Vagina (tissue), 2 donors: ENCODE measurements at regions not wholly inside any gene's neighbourhood (a gene's known extent, or its start where the extent isn't known, plus 50 kb on each side); places are given as distances from the start of the nearest gene placed in this dataset.
"Not testable (repeated sequence)": the region's sequence is repeated elsewhere in the genome, so short reads cannot be mapped to it uniquely, and the experiment has no call there.

Source experiments
- DNase-seq, 2 donors: peaks; one replicate each; pipeline ENCODE4 v3.0.0-alpha.2; 2017; ENCODE audit errors: extremely low spot score in 2 of 2
- H3K27ac ChIP-seq: fragments of 200-600 bp; sonication (generic); one replicate; pipeline ENCODE4 v1.5.1; 2019
- H3K27me3 ChIP-seq: fragments of 200-600 bp; sonication (generic); one replicate; pipeline ENCODE4 v1.5.1; 2019
- H3K36me3 ChIP-seq, 2 donors: fragments of 200-600 bp; sonication (generic); one replicate each; pipeline ENCODE4 v1.5.1; 2017 to 2019
- H3K4me1 ChIP-seq: fragments of 200-600 bp; sonication (generic); one replicate; pipeline ENCODE4 v1.5.1; 2019
- H3K4me3 ChIP-seq, 2 donors: fragments of 200-600 bp; sonication (generic); 1 replicate in 1 of 2; 2 replicates in 1 of 2; pipeline ENCODE4 v1.5.1; 2016 to 2019
- H3K9me3 ChIP-seq: fragments of 200-600 bp; sonication (generic); one replicate; pipeline ENCODE4 v1.5.1; 2019
- POLR2A ChIP-seq, 2 donors: fragments of 450-650 bp; IDR thresholded peaks; one replicate each; pipeline ENCODE4 v1.6.1; 2017; ENCODE audit warnings: antibody characterized with exemption in 2 of 2, mild to moderate bottlenecking in 2 of 2, moderate library complexity in 2 of 2
- POLR2AphosphoS5 ChIP-seq, 2 donors: sonication (generic); formaldehyde crosslinking; IDR thresholded peaks; one replicate each; pipeline ENCODE4 v1.9.0; 2017; ENCODE audit warnings: antibody characterized with exemption in 2 of 2, mild to moderate bottlenecking in 2 of 2, low read depth in 1 of 2; ENCODE audit not compliant: insufficient read depth in 1 of 2
- intact Hi-C: fragments of 100-400 bp; cut with DNase I; formaldehyde crosslinking; loops from one replicate; pipeline ENCODE4 v1.15.1; 2023
- TF ChIP-seq, protein P1 (sequence below), 3 experiments: fragments of 450-650 bp in 2 of 3; fragments of 200-600 bp in 1 of 3; sonication (generic) in 1 of 3; IDR thresholded peaks; one replicate each; pipeline ENCODE4 v1.5.1; 2017 to 2019; ENCODE audit warnings: antibody characterized with exemption in 3 of 3, mild to moderate bottlenecking in 2 of 3, moderate library complexity in 2 of 3

DNA sequence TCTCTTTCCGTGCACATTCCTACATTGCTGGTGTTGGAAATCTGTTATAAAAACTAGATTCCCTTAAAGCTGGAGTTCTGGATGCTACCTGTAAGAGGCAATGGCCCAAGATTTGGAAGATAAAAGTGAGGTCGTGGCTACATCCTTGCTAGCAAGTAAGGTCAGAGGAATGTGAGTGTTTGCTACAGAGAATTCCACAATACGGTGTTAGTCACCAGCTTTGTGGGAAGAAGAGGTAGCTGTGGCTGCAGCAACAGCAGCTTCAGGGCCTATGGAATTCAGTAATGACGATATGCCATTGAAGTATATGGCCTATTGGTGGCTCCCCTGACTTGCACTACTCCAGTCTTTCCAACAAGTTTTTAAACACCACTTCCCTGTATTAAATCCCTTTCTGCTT lies 227.7 kb upstream of the TMEM260 start:
- TF ChIP-seq POLR2A (IDR thresholded peaks at IDR 0.05) (no peak), POLR2AphosphoS5 (IDR thresholded peaks at IDR 0.05; ENCODE audit: insufficient read depth in 1 of 2, low read depth in 1 of 2) (no peak)
- TF ChIP-seq, protein P1, sequence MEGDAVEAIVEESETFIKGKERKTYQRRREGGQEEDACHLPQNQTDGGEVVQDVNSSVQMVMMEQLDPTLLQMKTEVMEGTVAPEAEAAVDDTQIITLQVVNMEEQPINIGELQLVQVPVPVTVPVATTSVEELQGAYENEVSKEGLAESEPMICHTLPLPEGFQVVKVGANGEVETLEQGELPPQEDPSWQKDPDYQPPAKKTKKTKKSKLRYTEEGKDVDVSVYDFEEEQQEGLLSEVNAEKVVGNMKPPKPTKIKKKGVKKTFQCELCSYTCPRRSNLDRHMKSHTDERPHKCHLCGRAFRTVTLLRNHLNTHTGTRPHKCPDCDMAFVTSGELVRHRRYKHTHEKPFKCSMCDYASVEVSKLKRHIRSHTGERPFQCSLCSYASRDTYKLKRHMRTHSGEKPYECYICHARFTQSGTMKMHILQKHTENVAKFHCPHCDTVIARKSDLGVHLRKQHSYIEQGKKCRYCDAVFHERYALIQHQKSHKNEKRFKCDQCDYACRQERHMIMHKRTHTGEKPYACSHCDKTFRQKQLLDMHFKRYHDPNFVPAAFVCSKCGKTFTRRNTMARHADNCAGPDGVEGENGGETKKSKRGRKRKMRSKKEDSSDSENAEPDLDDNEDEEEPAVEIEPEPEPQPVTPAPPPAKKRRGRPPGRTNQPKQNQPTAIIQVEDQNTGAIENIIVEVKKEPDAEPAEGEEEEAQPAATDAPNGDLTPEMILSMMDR (IDR thresholded peaks at IDR 0.05), result no peak
- Histone ChIP-seq H3K4me3 (no peak overlapping the region), H3K27ac (no peak overlapping the region), H3K36me3 (no peaks in the 10 kb centered on the region), H3K4me1 (no peaks in the 10 kb centered on the region), H3K9me3 (no peaks in the 10 kb centered on the region), H3K27me3 (no peaks in the 10 kb centered on the region)
- no peak for DNase-seq
- intact Hi-C loops, result no loop called here

DNA sequence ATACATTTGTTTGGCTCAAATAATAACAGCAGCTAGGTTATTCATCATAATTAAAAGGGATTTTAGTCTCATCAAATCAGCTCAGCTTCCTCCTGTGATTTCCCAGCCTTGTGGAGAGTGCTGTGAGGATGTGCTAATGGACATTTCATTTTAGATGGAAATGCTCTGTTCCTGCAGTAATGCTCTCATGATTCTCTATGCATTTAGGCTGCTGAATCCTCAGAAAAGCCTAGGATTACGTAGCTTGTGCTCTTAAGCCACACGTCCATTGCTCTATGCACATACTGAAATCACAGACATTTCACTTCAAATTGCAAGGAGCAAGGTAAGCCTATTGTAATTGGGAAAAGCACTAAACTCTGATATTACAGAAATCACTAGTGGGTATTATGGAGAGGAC lies 226.6 kb upstream of the TMEM260 start:
- no peaks in the 10 kb centered on the region for H3K36me3 ChIP-seq
- no peaks in the 10 kb centered on the region for H3K27me3 ChIP-seq
- TF ChIP-seq POLR2AphosphoS5 (IDR thresholded peaks at IDR 0.05; ENCODE audit: insufficient read depth in 1 of 2, low read depth in 1 of 2) (no peak), POLR2A (IDR thresholded peaks at IDR 0.05) (no peak)
- TF ChIP-seq, protein P1 (IDR thresholded peaks at IDR 0.05), result no peak
- no peak overlapping the region for H3K4me3 ChIP-seq
- H3K4me1 ChIP-seq, result no peaks in the 10 kb centered on the region
- H3K27ac ChIP-seq, result no peak overlapping the region
- intact Hi-C loops, result no loop called here
- no peak for DNase-seq
- H3K9me3 ChIP-seq, result no peaks in the 10 kb centered on the region

DNA sequence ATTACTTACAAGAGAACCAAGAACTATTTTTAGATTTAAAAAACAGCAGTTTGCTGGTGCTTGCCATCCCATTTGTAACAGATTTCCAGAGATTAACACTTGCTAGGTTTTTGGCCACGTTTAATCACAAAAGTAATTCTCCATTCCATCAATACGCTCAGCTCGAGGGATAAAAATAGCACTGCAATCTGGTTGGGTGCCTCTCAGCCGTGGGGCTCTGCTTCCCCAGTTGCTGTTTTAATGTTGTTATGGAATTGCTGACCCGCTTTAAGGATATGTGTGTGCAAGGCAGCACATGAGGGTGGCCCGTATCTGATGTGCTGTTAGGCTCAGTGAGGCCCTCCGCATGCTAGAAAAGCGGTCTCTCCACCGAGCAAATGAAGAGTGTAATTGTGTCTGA lies 222.2 kb upstream of the TMEM260 start:
- H3K9me3 ChIP-seq, result no peaks in the 10 kb centered on the region
- no peaks in the 10 kb centered on the region for H3K4me1 ChIP-seq
- TF ChIP-seq, protein P1 (IDR thresholded peaks at IDR 0.05), result no peak
- TF ChIP-seq POLR2A (IDR thresholded peaks at IDR 0.05), result no peak
- no peak for TF ChIP-seq POLR2AphosphoS5 (IDR thresholded peaks at IDR 0.05; ENCODE audit: insufficient read depth in 1 of 2, low read depth in 1 of 2)
- H3K27ac ChIP-seq, result no peak overlapping the region
- no peak overlapping the region for H3K4me3 ChIP-seq
- no peak for DNase-seq
- intact Hi-C loops, result no loop called here
- no peaks in the 10 kb centered on the region for H3K27me3 ChIP-seq
- H3K36me3 ChIP-seq, result no peaks in the 10 kb centered on the region

DNA sequence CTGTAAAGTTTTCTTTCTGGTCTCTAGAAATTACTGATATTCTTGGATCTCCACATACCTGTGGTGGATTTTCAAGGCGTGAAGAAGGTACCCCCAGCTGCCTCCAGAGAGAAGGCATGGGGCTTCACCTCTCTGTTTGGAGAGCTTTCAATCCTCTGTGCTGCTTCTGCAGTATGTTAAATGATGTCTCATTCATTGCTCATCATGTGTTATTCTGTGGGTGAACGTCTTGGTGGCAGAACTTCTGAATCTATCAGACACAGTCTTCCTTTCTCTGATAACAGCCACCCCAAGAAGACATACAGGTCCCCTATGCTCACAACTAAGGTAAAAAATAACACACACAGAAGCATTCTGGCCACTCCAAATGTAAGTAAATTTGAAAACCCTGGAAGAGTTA lies 221.3 kb upstream of the TMEM260 start:
- no peak for DNase-seq
- no peaks in the 10 kb centered on the region for H3K36me3 ChIP-seq
- no peak overlapping the region for H3K27ac ChIP-seq
- TF ChIP-seq POLR2A (IDR thresholded peaks at IDR 0.05), result no peak
- no peak for TF ChIP-seq POLR2AphosphoS5 (IDR thresholded peaks at IDR 0.05; ENCODE audit: insufficient read depth in 1 of 2, low read depth in 1 of 2)
- TF ChIP-seq, protein P1 (IDR thresholded peaks at IDR 0.05), result no peak
- intact Hi-C loops, result no loop called here
- no peaks in the 10 kb centered on the region for H3K9me3 ChIP-seq
- H3K4me3 ChIP-seq, result no peak overlapping the region
- no peaks in the 10 kb centered on the region for H3K27me3 ChIP-seq
- H3K4me1 ChIP-seq, result no peaks in the 10 kb centered on the region

DNA sequence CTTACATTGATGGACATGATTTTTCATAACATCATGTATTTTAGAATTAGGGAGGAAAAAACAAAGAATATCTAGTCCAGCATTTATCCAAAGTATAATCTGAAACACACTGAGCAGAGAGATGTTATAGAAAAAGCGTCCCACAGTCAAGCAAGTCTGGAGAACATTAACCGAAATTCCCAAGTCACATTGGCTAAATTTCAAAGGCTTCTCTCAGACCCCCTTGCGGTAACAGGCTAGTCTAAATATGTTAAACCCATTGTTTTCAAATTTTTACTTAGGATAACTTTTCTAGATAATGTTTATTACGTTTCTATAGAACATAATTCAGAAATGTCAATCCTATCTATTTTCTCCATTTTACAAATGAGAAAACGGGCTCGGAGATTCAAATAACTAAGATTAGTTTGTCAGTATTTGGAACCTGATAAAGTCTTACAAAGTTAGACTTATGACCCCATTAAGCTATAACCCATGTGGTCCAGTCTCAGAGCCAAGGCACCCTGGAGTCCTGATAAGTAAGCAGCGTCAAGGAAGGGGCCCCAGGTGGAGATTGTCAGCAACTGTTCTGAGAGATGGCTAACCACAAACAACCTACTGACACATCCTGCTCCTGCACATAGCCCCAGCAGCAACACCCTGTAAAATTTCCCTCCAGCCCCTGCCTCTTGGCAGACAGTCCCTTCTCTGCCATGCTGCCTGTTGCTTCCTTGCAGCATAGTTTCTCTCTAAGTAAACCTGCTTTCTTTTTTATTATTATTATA lies 220.6 kb upstream of the TMEM260 start:
- no peak overlapping the region for H3K27ac ChIP-seq
- no peaks in the 10 kb centered on the region for H3K4me1 ChIP-seq
- H3K9me3 ChIP-seq, result no peaks in the 10 kb centered on the region
- H3K27me3 ChIP-seq, result no peaks in the 10 kb centered on the region
- TF ChIP-seq, protein P1 (IDR thresholded peaks at IDR 0.05), result no peak
- TF ChIP-seq POLR2AphosphoS5 (IDR thresholded peaks at IDR 0.05; ENCODE audit: insufficient read depth in 1 of 2, low read depth in 1 of 2) (no peak), POLR2A (IDR thresholded peaks at IDR 0.05) (no peak)
- no peak for DNase-seq
- intact Hi-C loops, result no loop called here
- no peak overlapping the region for H3K4me3 ChIP-seq
- H3K36me3 ChIP-seq, result no peaks in the 10 kb centered on the region

DNA sequence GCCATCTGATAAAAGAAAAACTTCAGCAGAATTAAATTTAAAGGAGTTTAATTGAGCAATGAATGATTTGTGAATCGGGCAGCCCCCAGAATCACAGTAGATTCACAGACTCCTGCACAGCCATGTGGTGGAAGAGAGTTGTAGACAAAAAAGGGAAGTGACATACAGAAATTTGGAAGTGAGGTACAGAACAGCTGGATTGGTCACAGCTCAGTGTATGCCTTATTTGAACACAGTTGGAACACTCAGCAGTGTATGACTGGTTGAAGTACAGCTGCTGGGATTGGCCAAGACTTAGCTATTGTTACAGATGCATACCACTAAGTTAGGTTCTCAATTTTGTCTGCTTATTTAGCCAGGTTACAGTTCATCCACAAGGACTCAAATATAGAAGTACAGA lies 213.9 kb upstream of the TMEM260 start:
- H3K4me3 ChIP-seq, H3K36me3 ChIP-seq, H3K4me1 ChIP-seq, H3K27ac ChIP-seq, intact Hi-C loops, H3K9me3 ChIP-seq, H3K27me3 ChIP-seq, DNase-seq: not testable (repeated sequence)
